Activated T-cell treated with anti-CD3 and anti-CD28 coated beads, Interleukin-2, amount 50 U/mL, for 4 hours (primary cell): ENCODE measurements at regions not wholly inside any gene's neighbourhood (a gene's known extent, or its start where the extent isn't known, plus 50 kb on each side); places are given as distances from the start of the nearest gene placed in this dataset.

Experiments
- ATAC-seq, 2 donors: fragments of 200-7000 bp; cut with Tn5 transposase; one replicate each; pipeline ENCODE4 v1.10.0; 2021
- DNase-seq: peaks from one replicate; pipeline ENCODE4 v3.0.0-alpha.2; 2020
- H3K27me3 Mint-ChIP-seq: one replicate; pipeline ENCODE4 v1.8.0; 2021; ENCODE audit warnings: low read depth, mixed read lengths
- H3K36me3 Mint-ChIP-seq: one replicate; pipeline ENCODE4 v1.8.0; 2022; ENCODE audit warnings: mixed read lengths; ENCODE audit not compliant: insufficient read depth
- H3K4me1 Mint-ChIP-seq: one replicate; pipeline ENCODE4 v1.8.0; 2021; ENCODE audit warnings: low read depth, mixed read lengths
- H3K4me3 Mint-ChIP-seq: one replicate; pipeline ENCODE4 v1.8.0; 2021; ENCODE audit warnings: mild to moderate bottlenecking, moderate library complexity, mixed read lengths
- H3K9me3 Mint-ChIP-seq: one replicate; pipeline ENCODE4 v1.8.0; 2021; ENCODE audit warnings: mixed read lengths

GRCh38 chr21:27079636-27080240, 112.8 kb upstream of the ADAMTS5 start:
- Mint-ChIP-seq H3K27me3 (no peaks in the 10 kb centered on the region), H3K36me3 (no peaks in the 10 kb centered on the region), H3K4me1 (no peaks in the 10 kb centered on the region), H3K4me3 (no peak overlapping the region), H3K9me3 (peaks cover 8% of the 10 kb centered on the region)
- DNase-seq (no peak), ATAC-seq (no peak)

DNA sequence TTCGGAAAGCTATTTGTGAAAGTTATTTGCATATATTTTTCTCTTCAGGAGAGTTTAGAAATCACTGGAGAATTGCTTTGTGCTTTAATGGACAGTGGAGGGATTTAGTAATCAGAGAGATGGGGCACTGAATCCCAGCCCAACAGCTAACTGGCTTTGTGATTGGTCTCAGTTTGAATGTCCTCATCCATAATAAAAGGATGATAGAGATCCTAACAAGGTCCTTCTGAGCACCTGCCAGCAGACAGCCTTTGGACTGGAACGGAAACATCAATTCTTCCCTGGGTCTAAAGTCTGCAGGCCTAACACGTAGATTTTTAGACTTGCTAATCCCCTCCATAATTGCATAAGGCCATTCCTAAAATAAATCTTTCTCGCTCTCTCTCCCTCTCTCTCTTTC, 112.0 kb upstream of the ADAMTS5 start:
- H3K4me1 Mint-ChIP-seq, result no peaks in the 10 kb centered on the region
- no peak overlapping the region for H3K4me3 Mint-ChIP-seq
- H3K36me3 Mint-ChIP-seq, result no peaks in the 10 kb centered on the region
- no peak for DNase-seq
- peaks cover 8% of the 10 kb centered on the region for H3K9me3 Mint-ChIP-seq
- no peak for ATAC-seq
- H3K27me3 Mint-ChIP-seq, result no peaks in the 10 kb centered on the region

DNA sequence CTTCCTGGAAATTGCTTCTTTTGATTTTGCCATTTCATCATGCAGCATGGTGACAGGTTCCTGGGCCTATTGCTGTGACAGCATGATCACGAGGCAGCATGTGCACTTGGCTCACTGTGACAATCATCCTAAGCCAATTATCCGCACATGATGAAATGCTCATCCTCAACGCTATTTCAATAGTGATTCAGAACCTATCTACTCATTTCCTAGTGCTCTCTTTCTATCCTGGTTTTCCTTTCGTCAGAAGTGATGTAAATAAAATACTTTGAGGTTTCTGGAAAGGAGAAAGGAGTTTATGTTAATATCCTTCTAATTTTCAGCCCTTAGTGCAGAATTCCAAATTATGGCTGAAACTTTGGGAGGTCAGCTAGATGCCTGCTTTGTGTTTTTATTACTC, 110.6 kb upstream of the ADAMTS5 start:
- H3K9me3 Mint-ChIP-seq, result peaks cover 8% of the 10 kb centered on the region
- no peak overlapping the region for H3K4me3 Mint-ChIP-seq
- DNase-seq, result no peak
- H3K36me3 Mint-ChIP-seq, result no peaks in the 10 kb centered on the region
- no peaks in the 10 kb centered on the region for H3K27me3 Mint-ChIP-seq
- ATAC-seq, result no peak
- H3K4me1 Mint-ChIP-seq, result no peaks in the 10 kb centered on the region

DNA sequence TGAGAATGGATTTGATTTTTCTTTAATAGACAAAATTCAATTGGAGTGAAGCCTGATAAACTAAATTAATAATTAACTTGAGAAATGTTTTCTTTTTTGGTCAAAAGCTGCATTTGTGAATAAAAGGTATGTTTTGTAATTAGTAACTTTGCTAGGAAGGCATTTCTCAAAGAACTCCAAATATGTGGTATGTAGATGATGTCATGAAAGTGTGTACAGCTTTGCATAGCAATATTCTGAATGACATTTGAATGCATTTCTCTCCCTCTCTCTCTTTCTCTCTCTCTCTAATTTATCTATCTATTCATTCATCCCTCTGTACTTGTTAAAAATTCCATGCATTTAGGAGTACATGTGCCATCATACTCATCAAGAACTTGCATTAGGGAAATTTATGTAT, 109.1 kb upstream of the ADAMTS5 start:
- Mint-ChIP-seq H3K36me3 (no peaks in the 10 kb centered on the region), H3K4me1 (no peaks in the 10 kb centered on the region), H3K4me3 (no peak overlapping the region), H3K27me3 (no peaks in the 10 kb centered on the region), H3K9me3 (peaks cover 12% of the 10 kb centered on the region)
- DNase-seq (no peak), ATAC-seq (no peak)

DNA sequence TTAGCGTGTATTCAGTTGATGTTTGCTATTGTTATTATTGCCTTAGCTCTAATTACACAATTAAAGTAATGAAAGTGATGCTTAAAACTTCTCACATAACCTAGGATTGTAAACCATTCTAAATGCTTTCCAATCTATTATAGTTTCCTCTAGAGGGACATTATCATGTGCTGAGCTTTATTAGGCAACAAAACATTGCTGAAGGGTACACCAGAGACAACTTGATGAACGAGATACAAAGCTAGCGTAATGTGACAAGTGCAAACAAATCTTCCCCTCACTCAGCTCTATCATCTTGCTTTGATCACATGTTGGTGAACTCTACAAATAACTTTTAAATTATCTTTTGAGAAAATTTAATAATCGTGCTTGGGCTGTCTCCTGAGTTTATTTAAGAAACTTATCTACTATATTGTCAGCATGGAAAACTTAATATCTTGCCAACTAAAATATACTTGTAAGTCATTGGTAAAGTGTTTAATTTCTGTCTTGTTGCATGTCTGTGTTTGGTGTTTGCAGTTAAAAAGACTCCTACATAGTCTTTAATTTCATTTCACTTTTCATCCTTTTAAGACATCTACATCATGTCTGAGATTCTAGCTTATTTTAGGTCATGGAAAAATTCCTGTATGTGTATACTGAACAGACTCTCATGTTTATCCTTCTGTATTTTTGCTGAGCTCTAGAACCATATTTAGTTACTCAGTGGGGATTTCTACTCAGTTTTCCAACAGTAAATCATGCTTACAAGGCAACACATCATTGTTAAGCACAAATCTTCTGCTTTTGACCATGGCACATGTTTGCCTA, 104.2 kb upstream of the ADAMTS5 start:
- H3K27me3 Mint-ChIP-seq, result no peaks in the 10 kb centered on the region
- no peak overlapping the region for H3K4me3 Mint-ChIP-seq
- peaks cover 11% of the 10 kb centered on the region for H3K9me3 Mint-ChIP-seq
- DNase-seq (no peak), ATAC-seq (no peak)
- H3K4me1 Mint-ChIP-seq, result no peaks in the 10 kb centered on the region
- no peaks in the 10 kb centered on the region for H3K36me3 Mint-ChIP-seq

DNA sequence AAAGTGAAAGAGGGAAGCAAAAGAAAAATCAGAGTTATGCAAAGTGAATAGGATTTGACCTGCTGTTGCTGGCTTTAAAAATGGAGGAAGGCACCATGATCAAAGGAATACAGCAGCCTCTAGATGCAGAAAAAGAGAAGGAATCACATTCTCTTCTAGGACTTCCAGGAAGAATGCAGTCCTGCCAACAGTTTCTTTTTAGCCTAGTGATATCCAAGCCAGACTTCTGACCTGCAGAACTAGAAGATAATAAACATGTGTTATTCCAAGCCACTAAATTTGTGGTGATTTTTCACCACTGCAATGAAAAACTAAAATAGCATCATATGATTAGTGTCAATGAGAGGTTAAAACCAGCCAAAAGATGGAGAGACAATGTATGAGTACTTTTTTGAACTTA, 101.9 kb upstream of the ADAMTS5 start:
- Mint-ChIP-seq H3K9me3 (peaks cover 21% of the 10 kb centered on the region), H3K36me3 (no peaks in the 10 kb centered on the region), H3K4me1 (no peaks in the 10 kb centered on the region), H3K4me3 (no peak overlapping the region), H3K27me3 (no peaks in the 10 kb centered on the region)
- ATAC-seq (no peak), DNase-seq (no peak)

DNA sequence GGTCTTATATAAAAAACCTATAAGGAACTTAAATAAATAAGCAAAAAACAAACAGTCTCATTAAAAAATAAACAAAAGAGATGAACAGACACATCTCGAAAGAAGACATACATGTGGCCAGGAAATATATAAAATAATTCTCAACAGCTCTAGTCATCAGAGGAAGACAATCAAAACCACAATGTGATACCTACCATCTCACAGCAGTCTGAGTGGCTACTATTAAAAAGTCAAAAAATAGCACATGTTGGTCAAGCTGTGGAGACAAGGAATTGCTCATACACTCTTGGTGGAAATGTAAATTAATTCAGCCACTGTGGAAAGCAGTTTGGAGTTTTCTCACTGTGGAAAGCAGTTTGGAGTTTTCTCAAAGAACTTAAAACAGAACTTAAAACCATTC, 100.3 kb upstream of the ADAMTS5 start:
- no peaks in the 10 kb centered on the region for H3K36me3 Mint-ChIP-seq
- DNase-seq (no peak), ATAC-seq (no peak)
- H3K9me3 Mint-ChIP-seq, result peaks cover 33% of the 10 kb centered on the region
- no peaks in the 10 kb centered on the region for H3K27me3 Mint-ChIP-seq
- no peaks in the 10 kb centered on the region for H3K4me1 Mint-ChIP-seq
- no peak overlapping the region for H3K4me3 Mint-ChIP-seq

DNA sequence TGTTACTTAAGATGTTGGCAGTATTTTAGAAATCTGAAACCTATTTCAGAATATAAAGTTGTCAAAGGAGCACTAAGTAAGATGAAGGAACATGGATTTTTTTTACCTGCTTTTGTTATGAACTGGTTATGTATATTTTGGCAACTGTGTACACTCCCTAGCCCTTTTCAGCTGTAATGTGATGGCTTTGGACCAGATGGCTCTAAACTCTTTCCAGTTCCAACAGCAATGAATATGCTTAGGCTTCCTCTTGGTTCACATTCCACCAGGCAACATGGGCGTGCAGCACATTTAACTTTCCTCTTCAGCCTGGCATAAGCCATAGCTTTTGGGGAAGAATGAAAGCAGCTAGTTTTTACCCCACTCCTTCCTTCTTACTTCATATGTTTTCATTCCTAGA, 95.6 kb upstream of the ADAMTS5 start:
- H3K9me3 Mint-ChIP-seq, result peaks cover 30% of the 10 kb centered on the region
- H3K27me3 Mint-ChIP-seq, result no peaks in the 10 kb centered on the region
- DNase-seq (no peak), ATAC-seq (no peak)
- no peaks in the 10 kb centered on the region for H3K4me1 Mint-ChIP-seq
- no peak overlapping the region for H3K4me3 Mint-ChIP-seq
- no peaks in the 10 kb centered on the region for H3K36me3 Mint-ChIP-seq

- Mint-ChIP-seq H3K4me1 (no peaks in the 10 kb centered on the region), H3K9me3 (peaks cover 26% of the 10 kb centered on the region), H3K36me3 (no peaks in the 10 kb centered on the region), H3K4me3 (no peak overlapping the region), H3K27me3 (no peaks in the 10 kb centered on the region)
- ATAC-seq (no peak), DNase-seq (no peak)
Measured at GRCh38 chr21:27061770-27062169, 94.9 kb upstream of the ADAMTS5 start.

- no peaks in the 10 kb centered on the region for H3K4me1 Mint-ChIP-seq
- no peaks in the 10 kb centered on the region for H3K27me3 Mint-ChIP-seq
Measured at GRCh38 chr21:27060190-27060589, 93.3 kb upstream of the ADAMTS5 start.

DNA sequence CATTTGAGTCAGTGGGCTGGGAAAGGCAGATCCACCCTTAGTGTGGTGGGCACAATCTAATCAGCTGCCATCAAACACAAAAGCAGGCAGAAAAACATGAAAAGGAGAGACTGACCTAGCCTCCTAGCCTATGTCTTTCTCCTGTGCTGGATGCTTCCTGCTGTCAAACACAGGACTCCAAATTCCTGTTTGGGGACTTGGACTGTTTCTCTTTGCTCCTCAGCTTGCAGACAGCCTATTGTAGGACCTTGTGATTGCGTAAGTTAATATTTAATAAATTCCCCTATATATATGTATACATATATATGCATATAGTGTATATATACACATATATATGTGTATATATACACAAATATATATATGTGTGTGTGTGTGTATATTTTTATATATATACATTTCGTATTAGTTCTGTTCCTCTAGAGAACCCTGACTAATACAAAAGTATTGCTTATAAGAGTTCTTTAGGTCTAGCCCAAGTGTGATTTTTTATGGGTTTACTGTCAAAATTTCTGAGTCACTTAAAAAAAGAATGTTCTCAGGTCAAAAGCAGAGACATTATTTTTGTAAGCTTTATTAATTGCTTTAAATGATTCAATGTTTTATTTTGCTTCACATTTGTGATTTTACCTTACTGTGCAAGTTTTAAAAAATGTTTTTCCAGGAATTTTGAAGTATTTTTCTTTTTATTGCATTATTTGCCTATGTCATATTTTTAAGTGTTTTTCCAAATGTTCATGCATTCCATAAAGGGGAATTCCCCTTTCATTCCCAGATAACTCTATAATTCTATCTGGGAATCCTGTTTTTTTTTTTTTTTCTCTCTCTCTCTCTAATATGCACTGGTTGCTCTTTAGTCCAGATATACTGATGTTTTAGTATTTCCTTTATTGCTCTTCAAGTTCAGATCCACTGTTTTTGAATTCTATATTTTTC, 92.1 kb upstream of the ADAMTS5 start:
- ATAC-seq (no peak), DNase-seq (no peak)
- peaks cover 16% of the 10 kb centered on the region for H3K9me3 Mint-ChIP-seq
- H3K36me3 Mint-ChIP-seq, result no peaks in the 10 kb centered on the region
- no peaks in the 10 kb centered on the region for H3K4me1 Mint-ChIP-seq
- H3K4me3 Mint-ChIP-seq, result no peak overlapping the region
- no peaks in the 10 kb centered on the region for H3K27me3 Mint-ChIP-seq

More at GRCh38 chr21:27060190-27060589, 93.3 kb upstream of the ADAMTS5 start:
- H3K4me3 Mint-ChIP-seq, result no peak overlapping the region
- no peak for ATAC-seq
- no peak for DNase-seq
- no peaks in the 10 kb centered on the region for H3K36me3 Mint-ChIP-seq
- peaks cover 26% of the 10 kb centered on the region for H3K9me3 Mint-ChIP-seq

- Mint-ChIP-seq H3K4me1 (no peaks in the 10 kb centered on the region), H3K36me3 (no peaks in the 10 kb centered on the region), H3K4me3 (no peak overlapping the region), H3K9me3 (peaks cover 9% of the 10 kb centered on the region), H3K27me3 (no peaks in the 10 kb centered on the region)
- ATAC-seq (no peak), DNase-seq (no peak)
Measured at GRCh38 chr21:27057997-27058396, 91.1 kb upstream of the ADAMTS5 start.

DNA sequence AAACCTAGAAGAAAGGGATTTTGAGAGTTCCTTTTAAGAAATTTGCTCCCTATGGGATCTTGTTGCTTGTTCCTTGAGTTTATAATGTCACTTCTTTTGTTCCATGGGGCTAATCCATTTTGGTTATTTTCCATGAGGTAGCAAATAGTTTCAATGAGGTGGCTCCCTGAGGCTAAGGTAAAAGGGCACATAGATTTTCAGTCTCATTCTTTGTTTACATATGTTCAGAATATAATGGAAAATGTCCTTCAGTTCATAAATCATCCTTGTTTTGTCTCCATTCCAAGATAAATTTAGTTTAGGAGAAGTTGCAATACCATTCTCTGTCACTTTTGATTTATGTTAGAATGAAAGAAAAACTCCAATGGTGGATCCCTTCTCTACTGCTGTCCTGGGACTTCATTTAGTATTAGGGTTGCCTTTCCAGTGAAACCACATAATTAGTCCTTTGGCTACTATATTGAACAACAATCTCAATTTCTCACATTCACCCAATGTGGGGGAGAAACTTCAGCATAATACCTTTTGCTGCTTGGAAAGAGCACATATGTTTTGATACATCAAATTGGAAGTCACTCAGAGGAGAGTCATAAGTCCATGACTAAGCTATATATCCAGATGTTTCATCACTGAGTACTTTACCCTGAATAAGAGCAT, 80.9 kb upstream of the ADAMTS5 start:
- no peaks in the 10 kb centered on the region for H3K36me3 Mint-ChIP-seq
- H3K4me3 Mint-ChIP-seq, result no peak overlapping the region
- no peak for ATAC-seq
- no peaks in the 10 kb centered on the region for H3K4me1 Mint-ChIP-seq
- peaks cover 3% of the 10 kb centered on the region for H3K9me3 Mint-ChIP-seq
- H3K27me3 Mint-ChIP-seq, result no peaks in the 10 kb centered on the region
- DNase-seq, result no peak

DNA sequence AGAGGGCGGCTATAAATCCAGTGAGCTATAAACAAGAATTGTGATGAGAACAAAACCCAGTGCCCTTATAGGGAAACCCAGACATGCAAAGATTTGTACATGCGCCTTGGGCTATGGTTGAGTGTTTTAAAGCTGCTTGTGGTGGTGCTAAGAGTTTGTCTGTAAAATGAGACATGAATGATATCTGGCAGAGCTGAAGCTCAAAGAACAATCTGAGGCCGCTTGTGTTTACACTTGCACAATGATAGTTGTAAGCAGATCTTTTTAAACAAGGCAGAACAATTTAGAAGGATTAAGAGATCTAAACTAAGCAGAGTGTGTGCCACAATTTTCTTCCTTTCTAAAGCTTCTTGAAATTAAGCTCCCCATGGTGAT, 80.4 kb upstream of the ADAMTS5 start:
- no peak for DNase-seq
- no peaks in the 10 kb centered on the region for H3K36me3 Mint-ChIP-seq

More for the DNA sequence above, 80.4 kb upstream of the ADAMTS5 start:
- peaks cover 3% of the 10 kb centered on the region for H3K9me3 Mint-ChIP-seq
- no peaks in the 10 kb centered on the region for H3K27me3 Mint-ChIP-seq
- no peaks in the 10 kb centered on the region for H3K4me1 Mint-ChIP-seq
- H3K4me3 Mint-ChIP-seq, result no peak overlapping the region
- ATAC-seq, result no peak
